NCI-H1105 treated with DMSO at 0.1 percent for 48 hours (cell line): ENCODE measurements at regions not wholly inside any gene's neighbourhood (a gene's known extent, or its start where the extent isn't known, plus 50 kb on each side); places are given as distances from the start of the nearest gene placed in this dataset.
"Not testable (repeated sequence)": the region's sequence is repeated elsewhere in the genome, so short reads cannot be mapped to it uniquely, and the experiment has no call there.

Experiments used
- DNase-seq: peaks from one replicate; lab custom pipeline; 2025; lab: John Stamatoyannopoulos, UW

GRCh38 chr13:79607895-79608294, 126.9 kb downstream of the NDFIP2 start:
- DNase-seq, result not testable (repeated sequence)
